Stimulated activated CD8-positive, alpha-beta memory T cell treated with anti-CD3 and anti-CD28 coated beads, Interleukin-7, amount 100 ng/mL, for 4 hours (primary cell): ENCODE measurements at regions not wholly inside any gene's neighbourhood (a gene's known extent, or its start where the extent isn't known, plus 50 kb on each side); places are given as distances from the start of the nearest gene placed in this dataset.

Experiments used
- DNase-seq, 2 donors: peaks; one replicate each; pipeline ENCODE4 v3.0.0-alpha.2; 2020; ENCODE audit warnings: low read depth in 2 of 2

DNA sequence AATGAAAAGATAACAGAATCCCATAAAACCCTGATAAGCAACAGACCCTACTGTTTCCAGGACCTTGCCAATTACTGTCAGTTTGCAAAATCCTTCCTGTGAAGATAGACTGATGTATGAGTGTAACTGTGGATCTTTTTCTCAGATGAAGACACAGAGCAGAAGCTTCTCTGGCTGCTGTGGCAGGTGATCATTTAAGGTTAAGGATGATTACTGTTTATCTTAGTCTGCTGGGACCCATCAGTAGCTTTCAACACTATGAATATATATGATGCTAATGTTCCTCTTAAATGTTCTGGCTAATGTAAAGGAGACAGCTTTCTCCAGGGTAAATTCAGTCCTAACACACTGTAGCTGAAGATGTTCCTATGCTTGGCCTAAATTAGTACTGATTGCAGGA is 56.0 kb upstream of the CTTNBP2 start:
- DNase-seq: no peak

DNA sequence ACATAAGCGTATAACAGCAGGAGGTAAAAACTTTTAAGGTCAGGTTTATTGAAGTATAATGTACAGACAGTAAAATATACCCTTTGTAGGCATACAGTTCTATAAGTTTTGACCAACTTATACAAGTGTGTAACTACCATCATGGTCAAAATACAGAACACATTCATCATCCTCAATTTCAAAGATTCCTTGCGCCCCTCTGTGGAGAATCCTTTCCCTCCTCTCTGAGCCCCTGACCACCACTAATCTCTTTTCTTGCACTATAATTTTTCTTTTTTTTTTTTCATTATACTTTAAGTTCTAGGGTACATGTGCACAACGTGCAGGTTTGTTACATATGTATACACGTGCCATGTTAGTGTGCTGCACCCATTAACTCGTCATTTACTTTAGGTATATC is 58.1 kb upstream of the CTTNBP2 start:
- no peak for DNase-seq

DNA sequence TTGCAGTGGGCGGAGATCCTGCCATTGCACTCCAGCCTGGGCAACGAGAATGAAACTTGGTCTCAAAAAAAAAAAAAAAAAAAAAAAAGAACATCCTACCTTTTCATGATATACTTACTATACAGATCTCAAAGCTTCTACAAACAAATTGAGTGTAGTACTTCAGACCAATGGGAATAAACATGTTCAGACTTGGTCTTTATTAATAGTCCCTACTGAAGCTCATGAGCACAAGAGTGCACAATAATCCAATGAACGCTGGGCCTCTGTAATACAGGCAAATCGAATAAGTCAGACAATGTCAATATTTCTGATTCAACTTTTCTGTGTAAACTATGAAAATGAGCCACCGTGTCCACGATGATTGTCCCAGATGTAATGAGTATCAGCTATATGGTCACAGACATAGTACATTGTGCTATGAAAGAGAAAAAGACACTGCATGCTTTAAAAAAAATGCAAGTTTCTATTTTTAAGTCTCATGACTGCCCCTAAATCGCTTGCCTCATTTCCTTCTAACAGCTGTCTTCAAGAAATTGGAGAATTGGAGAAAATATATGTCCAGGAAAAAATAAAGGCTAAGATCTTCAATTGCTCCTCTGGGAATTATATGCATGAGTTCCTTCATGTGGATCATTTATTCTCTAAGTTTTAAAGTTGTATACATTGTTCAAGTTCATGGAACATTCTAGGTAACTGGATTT is 64.0 kb upstream of the CTTNBP2 start:
- no peak for DNase-seq

DNA sequence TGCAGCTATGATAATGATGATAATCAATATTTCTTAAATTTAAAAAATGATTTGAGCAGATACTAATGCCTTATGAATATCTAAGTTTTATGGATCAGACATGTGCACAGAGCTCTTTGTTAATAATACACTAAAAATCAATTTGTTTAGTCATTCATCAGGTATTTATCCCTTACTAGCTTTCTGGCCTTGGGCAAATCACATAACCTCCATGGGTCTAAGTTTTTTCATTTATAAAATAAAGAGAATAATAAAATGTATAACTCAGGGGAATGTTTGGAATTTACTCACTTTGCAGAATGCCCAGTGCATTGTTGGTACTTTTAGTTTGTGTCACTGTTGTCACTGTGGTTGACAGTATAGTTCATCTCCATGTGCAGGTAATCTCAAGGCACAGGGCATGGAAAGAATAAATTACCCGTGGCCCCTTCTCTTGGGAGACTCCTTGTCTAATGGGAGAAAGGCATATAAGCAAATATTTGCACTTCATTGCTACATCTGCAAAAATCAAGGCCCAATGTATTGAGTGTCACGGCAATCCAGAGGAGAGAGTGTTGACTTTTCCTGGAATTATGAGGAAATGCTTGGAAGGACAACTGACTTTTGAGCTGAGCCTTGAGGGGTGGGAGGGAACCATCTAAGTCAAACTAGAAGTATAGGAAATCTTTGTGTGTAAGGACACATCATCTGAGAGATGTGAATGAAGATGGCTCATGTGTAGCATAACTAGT is 64.7 kb upstream of the CTTNBP2 start:
- no peak for DNase-seq

DNA sequence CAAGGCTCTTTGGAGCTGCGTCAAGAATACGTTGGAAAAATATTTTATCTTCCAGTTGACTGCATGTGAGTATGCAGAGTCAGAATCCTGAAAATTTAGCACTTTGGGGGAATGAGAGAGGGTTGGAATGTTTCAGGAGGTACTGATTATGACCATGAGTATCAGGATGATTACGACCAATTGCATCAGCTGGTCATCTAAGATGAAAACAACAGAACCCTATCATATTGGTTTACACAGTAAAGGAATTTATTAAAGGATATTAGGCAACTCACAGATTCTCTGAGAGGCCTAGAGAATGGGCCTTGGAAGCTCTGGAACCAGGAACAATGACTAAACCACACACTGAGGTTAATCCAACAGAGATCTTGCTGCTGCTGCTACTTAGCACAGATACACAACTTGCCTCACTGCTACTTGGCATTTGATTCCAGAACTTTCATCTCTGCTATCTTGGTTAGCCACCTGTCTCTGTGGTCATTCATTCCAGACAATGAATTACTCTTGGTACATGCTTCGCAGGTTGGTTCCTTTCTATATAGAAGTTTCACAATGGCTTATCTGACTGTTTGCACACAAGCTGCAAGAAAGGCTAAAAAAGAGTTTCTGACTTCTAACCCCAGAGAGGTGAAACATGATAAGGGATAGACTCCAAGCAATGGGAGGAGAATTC is 68.0 kb upstream of the CTTNBP2 start:
- DNase-seq: no peak

DNA sequence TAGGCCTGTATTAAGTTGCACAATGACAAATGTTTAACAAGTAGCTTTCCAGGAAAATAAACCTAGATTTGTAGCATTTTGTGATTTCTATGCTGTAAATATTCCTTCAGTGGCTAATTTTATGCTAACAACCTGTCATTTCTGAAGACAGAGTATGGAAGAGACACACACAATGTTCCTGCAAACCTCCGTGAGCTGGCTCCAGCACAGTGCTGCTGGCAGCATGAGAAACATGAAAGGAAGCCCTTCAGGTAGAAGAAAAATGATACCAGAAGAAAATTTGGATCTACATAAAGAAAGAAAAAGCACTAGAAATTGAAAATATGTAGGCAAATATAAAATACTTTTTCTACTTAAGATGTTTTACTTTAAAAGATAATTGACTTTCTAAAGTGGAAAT is 69.5 kb upstream of the CTTNBP2 start:
- no peak for DNase-seq

DNA sequence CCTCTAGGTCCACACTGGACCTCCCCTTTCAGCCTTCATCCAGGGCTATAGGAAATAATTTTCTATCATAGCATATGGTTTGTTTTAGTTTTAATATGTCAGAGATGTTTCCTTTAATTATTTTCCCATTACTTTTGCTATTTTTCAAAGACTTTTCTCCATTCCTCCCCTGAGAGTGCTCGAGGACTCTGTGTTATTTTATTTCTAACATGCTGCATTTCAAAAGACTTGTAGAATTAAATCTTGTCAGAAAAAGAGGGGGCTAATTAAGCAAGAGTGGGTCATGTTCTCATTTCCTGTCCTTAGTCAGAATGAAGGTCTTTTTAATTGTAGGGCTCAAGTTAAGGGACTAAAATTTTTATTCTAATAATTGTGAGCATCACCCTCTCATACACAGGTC is 71.6 kb upstream of the CTTNBP2 start:
- no peak for DNase-seq

DNA sequence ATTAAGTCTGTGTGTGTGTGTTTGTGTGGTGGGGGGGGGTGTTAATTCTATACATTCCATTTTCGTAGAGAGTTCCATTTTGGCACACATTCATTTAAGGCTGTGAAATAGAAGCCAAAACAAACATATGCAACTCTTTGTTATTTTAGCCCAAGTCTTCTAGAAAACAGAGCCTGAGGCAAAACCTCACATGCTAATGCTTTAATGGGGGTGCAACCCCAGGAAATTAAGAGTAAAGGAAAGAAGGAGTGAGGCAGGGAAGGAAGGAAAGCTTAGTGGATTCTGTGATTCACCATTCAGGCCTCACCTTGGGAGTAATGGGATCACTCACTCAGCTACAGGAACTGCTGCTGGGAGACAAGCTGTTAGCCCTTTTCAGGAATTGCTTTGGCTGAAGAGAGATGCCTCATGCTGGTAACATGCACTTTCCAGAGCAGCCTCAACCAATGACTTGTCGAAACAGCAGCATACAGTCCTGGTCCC is 73.0 kb upstream of the CTTNBP2 start:
- no peak for DNase-seq

DNA sequence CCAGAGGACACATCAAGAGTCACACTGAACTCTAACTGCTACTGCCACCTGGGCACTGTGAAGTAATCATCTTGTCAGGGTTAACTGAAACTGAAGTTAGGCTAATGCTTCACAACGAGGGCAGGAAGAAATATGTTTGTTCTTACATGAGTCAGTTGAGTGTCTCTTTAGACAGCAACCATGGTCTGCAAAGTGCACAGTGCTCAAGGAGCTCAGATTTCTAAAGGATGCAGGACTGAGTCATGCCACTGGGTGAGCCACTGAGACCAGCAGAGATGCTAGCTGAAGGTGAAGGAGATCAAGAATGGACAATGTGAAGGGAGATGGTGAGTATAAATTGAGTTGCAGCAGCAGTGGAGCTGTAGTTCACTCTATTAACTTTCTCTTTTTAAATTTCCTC is 76.0 kb upstream of the CTTNBP2 start:
- no peak for DNase-seq

DNA sequence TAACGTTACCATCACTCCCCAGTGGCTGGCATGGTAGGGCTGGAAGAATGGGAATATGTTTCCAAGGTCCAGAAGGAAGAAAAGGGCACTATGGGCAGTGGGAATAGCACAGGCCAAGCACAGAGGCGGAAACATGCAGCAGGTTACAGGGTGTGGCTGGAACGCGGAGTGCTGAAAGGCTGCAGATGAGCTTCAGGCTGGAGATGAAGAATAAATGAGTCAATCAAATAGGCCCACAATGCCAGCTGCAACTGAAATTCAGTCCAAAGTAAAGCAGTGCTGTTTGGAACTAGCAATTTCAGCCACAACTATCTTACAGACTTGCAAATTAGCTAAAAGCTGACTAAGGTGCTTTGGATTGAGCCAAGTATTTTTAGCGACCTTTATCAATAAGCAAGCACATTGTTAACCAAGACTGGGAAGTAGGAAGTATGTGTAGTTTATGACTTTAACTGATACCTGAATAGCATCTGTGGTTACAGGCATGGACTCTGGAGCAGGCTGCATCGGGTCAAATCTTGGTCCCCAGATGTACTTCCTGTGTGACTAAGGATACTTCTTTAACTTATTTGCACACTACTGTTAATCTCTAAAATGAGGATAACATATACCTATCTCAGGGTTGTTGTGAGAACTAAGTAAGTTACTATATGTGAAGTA is 77.5 kb upstream of the CTTNBP2 start:
- DNase-seq: no peak

DNA sequence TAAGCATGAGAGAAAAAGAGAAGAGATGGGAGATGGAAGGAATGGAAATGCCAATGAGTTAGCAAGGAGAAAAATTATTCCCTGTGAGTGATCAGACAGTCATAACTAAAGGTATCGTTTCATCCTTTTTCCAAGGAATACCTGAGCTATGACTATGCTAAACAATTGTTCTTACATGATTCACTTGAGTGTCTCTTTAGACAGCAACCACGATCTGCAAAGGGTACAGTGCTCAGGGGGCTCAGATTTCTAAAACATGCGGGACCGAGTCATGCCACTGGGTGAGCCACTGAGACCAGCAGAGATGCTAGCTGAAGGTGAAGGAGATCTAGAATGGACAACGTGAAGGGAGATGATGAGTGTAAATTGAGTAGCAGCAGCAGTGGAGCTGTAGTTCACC is 78.0 kb upstream of the CTTNBP2 start:
- DNase-seq: no peak

DNA sequence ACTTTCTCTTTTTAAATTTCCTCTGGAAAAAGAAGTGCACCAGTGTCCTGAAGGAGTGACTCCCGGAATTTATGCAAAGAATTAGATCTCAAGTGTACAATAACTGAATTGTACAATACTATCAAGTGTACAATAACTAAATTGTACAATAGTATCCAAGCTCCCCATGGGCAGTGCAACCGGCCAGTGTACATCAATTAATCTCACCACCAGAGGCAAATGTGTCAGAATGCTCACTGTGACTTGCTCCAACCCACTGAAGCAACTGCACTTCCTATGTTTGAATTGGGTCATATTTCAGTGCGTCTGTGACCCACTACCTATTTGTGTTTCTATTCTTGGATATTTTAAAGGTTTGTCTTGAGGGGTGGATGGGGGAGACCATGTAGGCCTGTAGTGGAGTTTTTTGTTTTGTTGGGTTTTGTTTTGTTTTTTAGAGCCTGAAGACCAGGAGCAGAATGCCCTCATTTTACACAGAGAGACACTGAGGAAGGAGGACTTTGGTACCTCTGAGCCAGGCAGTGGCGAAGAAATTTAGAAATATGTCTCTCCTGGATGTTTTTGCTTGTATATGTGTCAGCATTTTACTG is 78.5 kb upstream of the CTTNBP2 start:
- DNase-seq: no peak

DNA sequence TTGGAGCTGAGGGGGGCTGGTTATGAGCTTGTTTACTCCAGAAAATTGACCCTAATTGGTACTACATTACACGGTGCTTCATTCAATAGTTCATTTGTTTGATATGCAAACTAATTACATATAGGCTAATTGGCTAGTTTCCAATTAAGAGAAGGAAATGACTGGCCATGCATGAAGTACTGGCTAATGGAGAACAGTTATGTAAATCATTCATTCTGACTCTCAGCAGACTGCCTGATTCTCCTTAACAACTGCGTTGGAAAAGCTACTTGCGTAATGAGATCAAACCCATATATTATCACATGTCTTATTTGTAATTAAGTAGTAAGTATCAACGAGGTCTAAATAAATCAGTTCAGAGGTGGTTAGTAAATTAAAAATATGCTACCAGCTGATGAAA is 81.8 kb upstream of the CTTNBP2 start:
- no peak for DNase-seq

DNA sequence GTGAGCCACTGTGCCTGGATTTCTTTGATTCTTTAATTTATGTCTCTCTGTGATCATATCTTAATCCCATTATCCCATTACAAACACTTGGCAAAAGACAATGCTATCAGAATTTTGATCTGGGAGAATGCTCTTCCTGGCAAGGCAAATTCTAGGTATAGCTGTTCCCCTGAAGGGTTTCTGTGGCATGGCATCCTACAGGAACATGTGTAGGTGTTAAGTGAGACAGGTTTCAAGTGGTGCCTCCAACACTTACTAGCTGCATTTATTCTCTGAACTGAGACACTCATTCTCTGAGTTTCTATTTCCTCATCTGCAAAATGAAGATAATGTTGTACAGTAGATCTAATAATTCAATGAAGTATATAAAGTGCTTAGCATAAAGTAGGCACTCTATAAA is 87.1 kb upstream of the CTTNBP2 start:
- DNase-seq: no peak

DNA sequence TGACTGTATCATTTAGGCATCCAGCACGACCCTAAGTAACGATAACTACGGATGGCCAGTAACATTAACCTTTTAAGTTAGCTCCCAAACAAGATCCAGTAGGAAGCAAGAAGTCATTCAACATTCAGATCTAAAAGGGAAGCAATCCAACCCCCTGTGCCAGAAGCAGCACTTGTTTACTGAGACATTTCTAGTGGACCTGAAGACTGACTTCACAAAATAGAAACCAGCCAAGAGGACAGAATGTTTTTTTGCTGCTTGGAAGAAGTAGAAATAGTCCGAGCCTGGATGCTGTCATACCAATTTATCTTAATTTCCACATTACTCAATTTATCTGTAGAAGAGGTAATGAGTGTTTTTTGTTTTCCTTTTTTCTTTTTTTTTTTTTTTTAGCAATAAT is 88.0 kb upstream of the CTTNBP2 start:
- DNase-seq: no peak

DNA sequence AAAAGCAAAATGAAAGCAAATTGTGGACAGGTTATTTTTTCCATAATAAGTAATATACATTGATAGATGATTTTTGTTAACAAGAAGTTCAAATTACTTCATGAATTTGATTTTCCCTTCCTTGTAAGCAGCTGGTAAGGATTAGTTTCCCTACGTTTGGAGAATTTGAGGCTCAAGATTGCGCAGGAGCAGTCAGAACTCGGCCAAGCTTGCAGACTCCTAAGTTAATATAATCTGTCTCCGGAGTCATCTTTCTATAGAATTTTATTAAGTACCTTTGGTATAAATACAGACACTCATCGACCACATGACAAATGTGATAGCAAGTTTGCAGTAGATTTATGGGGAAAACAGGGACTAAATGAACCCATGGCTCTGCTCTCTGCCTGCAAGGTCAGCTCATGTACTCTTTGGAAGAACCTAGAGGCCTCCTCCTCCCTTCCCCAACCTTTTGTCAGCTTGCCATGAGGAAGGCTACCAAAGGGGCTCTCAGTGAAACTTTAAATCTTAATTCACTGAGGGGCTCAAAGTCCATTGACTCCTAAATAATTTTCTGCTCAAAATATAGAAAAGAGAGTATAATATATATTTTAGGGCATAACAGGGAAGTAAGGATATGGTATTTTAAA is 89.2 kb upstream of the CTTNBP2 start:
- DNase-seq: no peak

DNA sequence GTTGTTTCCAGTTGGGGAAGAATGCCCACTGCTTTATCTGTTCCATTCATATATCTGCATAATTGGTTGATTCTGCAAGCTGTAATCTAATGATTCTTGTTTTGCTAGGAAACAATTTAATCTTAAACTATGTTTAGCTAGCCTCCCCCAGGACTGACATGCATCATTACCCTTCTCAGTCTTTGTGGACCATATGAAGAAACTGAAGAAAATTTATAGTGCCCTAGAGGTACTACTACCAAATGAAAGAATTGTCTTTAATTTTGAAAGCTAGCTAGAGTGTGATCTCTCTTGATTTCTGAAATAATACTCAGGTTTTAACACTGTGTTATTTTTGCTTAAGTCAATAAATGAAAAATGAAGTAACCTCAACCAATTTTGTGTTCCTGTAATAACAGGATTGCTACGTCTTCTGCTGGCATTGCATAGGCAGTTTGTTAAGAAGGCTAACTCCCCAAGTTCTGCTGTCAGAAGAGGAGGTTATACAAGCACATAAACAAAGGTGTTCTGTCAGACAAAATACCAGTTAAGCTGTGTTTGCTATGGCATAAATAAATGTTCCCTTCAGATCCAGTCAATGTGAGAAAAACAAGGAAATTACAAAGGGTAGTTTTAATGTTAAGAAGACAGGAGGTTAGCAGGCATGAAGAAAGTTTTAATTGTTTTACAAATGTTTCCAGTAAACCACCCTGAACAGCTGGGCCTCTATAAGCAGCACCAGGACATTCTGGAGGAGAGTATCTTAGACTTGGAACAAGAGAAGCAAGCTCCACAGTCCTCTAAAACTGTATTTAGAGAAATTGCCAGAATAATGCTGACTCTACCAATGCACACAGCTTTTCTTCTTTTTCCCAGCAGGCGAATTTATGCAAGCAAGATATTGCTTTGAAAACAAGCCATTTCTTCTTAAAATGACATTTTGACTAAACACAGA is 90.3 kb upstream of the CTTNBP2 start:
- DNase-seq: no peak

DNA sequence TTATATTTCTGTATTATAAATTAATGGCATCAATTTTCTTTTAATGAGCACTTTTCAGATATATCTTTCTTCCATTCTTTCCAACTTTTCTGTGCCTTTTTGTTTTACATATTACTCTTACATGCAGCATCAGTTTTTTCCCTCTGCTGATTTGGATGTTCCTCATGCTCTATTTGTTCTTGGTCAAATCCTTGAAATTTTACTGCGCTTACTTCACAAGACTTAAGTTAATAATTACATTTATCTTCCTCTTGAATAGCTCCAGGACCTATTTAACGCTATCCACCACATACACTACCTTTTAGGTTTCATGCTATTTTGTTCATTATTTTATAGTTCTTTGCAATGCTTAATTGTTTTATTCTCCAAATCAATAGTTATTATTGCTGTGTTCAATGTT is 97.6 kb upstream of the CTTNBP2 start:
- DNase-seq: no peak

DNA sequence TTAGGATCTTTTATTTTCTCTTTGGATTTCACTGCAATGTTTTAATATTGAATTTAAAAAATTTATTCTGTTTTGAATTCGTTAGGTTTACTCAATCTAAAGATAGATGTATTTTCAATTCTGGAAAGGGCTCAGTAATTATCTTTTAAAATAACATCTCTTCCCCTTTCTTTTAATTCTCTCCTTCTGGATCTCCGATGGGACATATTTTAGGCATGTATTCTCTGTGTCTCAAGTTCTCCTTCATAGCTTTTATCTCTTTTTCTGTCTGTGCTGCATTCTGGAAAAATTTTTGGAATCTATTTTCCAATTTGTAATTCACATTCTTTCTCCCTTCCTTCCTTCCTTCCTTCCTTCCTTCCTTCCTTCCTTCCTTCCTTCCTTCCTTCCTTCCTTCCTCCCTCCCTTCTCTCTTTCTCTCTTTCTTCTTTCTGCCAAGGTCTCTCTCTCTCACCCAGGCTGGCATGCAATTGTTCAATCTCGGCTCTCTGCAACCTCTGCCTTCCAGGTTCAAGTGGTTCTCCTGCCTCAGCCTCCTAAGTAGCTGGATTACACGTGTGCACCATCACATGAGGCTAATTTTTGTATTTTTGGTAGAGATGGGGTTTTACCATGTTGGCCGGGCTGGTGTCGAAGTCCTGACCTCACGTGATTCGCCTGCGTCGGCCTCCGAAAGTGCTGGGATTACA is 98.5 kb upstream of the CTTNBP2 start:
- DNase-seq: no peak

DNA sequence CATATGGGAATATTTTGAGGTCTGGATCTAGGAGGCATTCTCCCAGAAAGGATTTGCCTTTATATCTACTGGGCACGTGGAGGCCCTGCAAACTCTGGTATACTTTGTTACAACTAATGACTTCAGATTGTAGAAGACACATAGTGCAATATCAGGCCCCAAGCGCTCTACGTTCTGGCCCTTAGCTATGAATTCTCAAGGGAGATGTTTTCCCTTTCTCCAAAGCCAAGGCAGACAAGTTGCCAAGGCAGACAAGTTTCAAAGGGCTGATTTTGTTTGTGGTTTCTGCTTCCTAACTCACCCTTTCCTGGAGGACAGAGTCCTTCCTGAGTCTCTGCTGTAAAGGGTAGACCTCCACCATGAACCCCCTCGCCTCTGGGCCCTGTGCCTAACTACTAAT is 99.4 kb upstream of the CTTNBP2 start:
- DNase-seq: no peak
